ENCODE measurements at regions not wholly inside any gene's neighbourhood (a gene's known extent, or its start where the extent isn't known, plus 50 kb on each side); places are given as distances from the start of the nearest gene placed in this dataset.

- TF ChIP-seq EZH2 (IDR thresholded peaks at IDR 0.05; ENCODE audit: low read length, unreplicated experiment), result no peak
- TF ChIP-seq, protein P1, sequence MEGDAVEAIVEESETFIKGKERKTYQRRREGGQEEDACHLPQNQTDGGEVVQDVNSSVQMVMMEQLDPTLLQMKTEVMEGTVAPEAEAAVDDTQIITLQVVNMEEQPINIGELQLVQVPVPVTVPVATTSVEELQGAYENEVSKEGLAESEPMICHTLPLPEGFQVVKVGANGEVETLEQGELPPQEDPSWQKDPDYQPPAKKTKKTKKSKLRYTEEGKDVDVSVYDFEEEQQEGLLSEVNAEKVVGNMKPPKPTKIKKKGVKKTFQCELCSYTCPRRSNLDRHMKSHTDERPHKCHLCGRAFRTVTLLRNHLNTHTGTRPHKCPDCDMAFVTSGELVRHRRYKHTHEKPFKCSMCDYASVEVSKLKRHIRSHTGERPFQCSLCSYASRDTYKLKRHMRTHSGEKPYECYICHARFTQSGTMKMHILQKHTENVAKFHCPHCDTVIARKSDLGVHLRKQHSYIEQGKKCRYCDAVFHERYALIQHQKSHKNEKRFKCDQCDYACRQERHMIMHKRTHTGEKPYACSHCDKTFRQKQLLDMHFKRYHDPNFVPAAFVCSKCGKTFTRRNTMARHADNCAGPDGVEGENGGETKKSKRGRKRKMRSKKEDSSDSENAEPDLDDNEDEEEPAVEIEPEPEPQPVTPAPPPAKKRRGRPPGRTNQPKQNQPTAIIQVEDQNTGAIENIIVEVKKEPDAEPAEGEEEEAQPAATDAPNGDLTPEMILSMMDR (conservative IDR thresholded peaks at IDR 0.05; ENCODE audit: low read depth, low read length), result no peak
Observed at GRCh38 chr4:133981327-133981726, 220.3 kb downstream of the PABPC4L start.

Measured in PC-3 (cell line).